Brain microvascular endothelial cell (primary cell): ENCODE measurements at regions not wholly inside any gene's neighbourhood (a gene's known extent, or its start where the extent isn't known, plus 50 kb on each side); places are given as distances from the start of the nearest gene placed in this dataset.
A peak's percentile ranks its signal among the peaks of the same experiment; 100 is the strongest.

Source experiments
- DNase-seq: peaks from one replicate; pipeline ENCODE4 v3.0.0-alpha.2; 2020
- H3K27ac ChIP-seq: fragments of 250-450 bp; sonication (Bioruptor Pico); 2 replicates; pipeline ENCODE4 v1.5.1; 2020; ENCODE audit warnings: mild to moderate bottlenecking, moderate library complexity
- H3K27me3 ChIP-seq: fragments of 250-450 bp; sonication (Bioruptor Pico); replicated peaks from 2 replicates; pipeline ENCODE4 v1.5.1; 2020; ENCODE audit warnings: mild to moderate bottlenecking
- H3K36me3 ChIP-seq: fragments of 250-450 bp; sonication (Bioruptor Pico); replicated peaks from 2 replicates; pipeline ENCODE4 v1.5.1; 2020; ENCODE audit warnings: mild to moderate bottlenecking
- H3K4me3 ChIP-seq: 2 replicates; pipeline ENCODE4 v1.5.1; 2011; ENCODE audit warnings: low read depth, mild to moderate bottlenecking, control low read depth, low read length, moderate library complexity
- CTCF ChIP-seq: IDR thresholded peaks from 2 replicates; pipeline ENCODE4 v1.5.1; 2011; ENCODE audit warnings: low read depth, mild to moderate bottlenecking, moderate library complexity, low read length, control low read depth, inconsistent platforms; ENCODE audit errors: missing control alignments
- in situ Hi-C: cut with HindIII; loops from 2 replicates; pipeline ENCODE4 v1.10.0; 2017; ENCODE audit warnings: low sequenced_read_pairs, low pct_ligation_motif_present

- H3K36me3 ChIP-seq, result no peaks in the 10 kb centered on the region
- H3K27me3 ChIP-seq, result no peaks in the 10 kb centered on the region
- peak overlapping the region; percentile 24 for H3K27ac ChIP-seq
- DNase-seq, result peak; percentile 20
- in situ Hi-C loops, result no loop called here
- H3K4me3 ChIP-seq, result no peak overlapping the region
- no peak for TF ChIP-seq CTCF
These were observed 584.4 kb upstream of the TBL1XR1 start for GRCh38 chr3:177781686-177782161.

GRCh38 chr3:177783338-177783737, 586.1 kb upstream of the TBL1XR1 start:
- H3K27ac ChIP-seq, result no peak overlapping the region
- in situ Hi-C loops, result no loop called here
- no peak overlapping the region for H3K4me3 ChIP-seq
- no peaks in the 10 kb centered on the region for H3K36me3 ChIP-seq
- no peak for TF ChIP-seq CTCF
- DNase-seq, result no peak
- no peaks in the 10 kb centered on the region for H3K27me3 ChIP-seq

GRCh38 chr3:177783767-177784166, 586.5 kb upstream of the TBL1XR1 start:
- H3K27me3 ChIP-seq, result no peaks in the 10 kb centered on the region
- H3K36me3 ChIP-seq, result no peaks in the 10 kb centered on the region
- in situ Hi-C loops, result no loop called here
- H3K4me3 ChIP-seq, result no peak overlapping the region
- H3K27ac ChIP-seq, result no peak overlapping the region
- no peak for TF ChIP-seq CTCF
- DNase-seq, result no peak

- Histone ChIP-seq H3K27me3 (no peaks in the 10 kb centered on the region), H3K27ac (no peak overlapping the region), H3K4me3 (no peak overlapping the region), H3K36me3 (no peaks in the 10 kb centered on the region)
- no peak for TF ChIP-seq CTCF
- in situ Hi-C loops, result no loop called here
- no peak for DNase-seq
These were observed 590.2 kb upstream of the TBL1XR1 start for GRCh38 chr3:177787279-177788041.

GRCh38 chr3:177789500-177789899, 592.2 kb upstream of the TBL1XR1 start:
- no peak overlapping the region for H3K4me3 ChIP-seq
- no peak for TF ChIP-seq CTCF
- no peak for DNase-seq
- H3K36me3 ChIP-seq, result no peaks in the 10 kb centered on the region
- H3K27ac ChIP-seq, result no peak overlapping the region
- no peaks in the 10 kb centered on the region for H3K27me3 ChIP-seq
- in situ Hi-C loops, result no loop called here
